Hippocampal formation (tissue), 2 donors: ENCODE measurements at regions not wholly inside any gene's neighbourhood (a gene's known extent, or its start where the extent isn't known, plus 50 kb on each side); places are given as distances from the start of the nearest gene placed in this dataset.
A peak's percentile ranks its signal among the peaks of the same experiment; 100 is the strongest.

Source experiments
- DNase-seq, 2 donors: peaks; one replicate each; lab custom pipeline; 2025; lab: John Stamatoyannopoulos, UW

DNA sequence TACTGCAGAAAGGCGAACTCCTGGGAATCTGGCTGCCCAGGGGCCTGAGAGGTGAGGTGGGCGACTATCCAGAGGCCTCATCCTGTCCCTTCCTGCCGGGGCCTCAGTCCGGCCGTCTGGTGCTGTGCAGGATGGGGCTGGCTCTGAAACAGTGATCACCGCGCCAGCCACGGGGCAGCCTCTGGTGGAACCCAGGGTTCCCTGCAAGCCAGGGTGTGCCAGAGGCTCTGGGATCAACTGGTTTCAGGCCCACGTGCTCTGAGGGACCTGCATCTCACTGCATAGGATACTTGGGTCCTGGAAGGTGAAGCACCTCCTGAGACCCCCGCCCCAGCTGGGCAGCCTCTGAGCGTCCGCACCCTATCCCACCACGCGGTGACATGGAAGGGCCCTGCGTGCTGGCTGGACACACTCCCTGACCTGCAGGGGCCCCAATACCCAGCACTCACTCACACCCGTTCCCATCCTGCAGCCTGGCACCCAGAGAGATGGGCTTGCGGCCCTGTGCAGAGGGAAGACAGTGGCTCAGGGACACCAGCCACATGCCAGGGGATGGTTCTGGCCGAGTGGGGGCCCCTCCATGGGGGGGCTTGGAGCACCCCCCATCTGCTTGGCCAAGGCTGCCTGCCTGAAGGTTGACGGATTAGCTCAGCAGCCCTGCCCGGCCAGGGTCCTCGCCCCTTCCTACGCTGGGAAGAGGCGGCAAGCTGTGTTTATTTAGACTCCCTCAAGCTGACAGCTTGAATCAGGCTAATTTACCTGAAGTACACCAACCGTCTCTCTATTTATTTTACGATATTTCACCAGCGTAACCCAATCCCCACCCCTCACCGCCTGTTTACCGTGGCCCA is 64.3 kb upstream of the TTC34 start:
- no peak for DNase-seq

DNA sequence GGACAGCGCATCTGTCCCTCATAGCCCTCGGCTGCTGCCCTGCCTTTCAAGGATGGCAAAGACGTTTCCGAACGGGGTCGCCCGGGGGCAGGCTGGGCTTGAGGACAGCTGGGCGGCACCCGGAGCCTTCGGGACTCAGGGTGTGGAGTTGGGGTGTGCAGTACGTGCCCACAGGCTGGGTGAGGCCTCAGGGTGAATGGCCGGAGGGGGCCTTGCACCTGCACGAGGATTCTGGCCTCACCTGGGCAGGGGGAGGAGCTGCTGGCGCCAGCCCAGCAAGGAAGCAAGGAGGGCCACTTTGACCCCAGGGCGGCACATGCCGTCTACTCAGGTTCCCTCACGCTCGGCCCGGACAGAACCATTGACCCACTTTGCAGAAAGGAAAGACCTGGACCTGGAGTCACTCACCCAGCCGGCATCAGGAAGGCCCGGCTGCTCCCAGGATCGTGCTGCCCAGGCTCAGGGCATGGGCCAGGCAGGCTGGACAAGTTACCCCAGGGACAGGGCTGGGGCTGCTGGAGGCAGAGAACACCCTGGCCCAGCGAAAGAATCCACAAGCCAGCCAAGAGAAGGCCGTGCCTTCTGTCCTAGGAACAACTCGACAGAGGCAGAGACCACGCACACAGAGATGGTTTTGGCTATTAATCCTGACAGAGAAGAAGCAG is 65.1 kb upstream of the TTC34 start:
- no peak for DNase-seq

DNA sequence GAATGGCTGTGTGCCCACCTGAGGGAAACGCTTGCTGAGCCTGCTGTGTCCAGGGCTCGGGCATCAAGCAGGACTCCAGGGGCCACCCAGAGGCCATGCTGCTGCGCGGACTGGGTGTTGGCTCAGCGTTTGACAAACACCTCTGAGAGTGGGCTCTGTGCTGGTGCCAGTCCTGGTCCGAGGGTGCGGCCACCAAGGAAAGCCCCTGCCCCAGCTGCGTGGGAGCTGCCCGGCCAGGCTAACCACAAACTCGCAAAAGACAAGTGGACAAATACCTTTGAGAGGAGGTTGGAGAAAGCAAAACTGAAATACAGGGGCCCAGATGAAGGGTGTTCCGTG is 65.6 kb upstream of the TTC34 start:
- no peak for DNase-seq

DNA sequence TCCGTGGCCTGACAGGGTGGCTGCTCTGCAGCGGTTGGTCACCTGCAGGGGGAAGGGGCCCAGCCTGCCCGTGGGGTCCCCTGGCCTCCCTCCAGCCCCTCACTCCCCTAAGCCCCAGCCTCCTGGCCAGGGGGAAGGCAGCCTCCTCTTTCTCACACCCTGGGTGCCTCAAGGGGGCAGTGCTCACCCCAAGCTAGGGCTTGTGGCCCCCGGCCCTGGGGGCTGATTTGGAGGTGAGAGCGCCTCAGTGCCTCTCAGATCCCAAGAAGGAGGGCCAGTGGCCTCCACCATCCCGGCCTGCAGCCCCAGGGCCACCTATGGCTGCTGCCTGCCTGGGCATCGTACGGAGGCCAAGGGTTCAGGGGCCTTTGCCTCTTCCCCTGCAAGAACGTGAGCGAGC is 66.4 kb upstream of the TTC34 start:
- DNase-seq = no peak

DNA sequence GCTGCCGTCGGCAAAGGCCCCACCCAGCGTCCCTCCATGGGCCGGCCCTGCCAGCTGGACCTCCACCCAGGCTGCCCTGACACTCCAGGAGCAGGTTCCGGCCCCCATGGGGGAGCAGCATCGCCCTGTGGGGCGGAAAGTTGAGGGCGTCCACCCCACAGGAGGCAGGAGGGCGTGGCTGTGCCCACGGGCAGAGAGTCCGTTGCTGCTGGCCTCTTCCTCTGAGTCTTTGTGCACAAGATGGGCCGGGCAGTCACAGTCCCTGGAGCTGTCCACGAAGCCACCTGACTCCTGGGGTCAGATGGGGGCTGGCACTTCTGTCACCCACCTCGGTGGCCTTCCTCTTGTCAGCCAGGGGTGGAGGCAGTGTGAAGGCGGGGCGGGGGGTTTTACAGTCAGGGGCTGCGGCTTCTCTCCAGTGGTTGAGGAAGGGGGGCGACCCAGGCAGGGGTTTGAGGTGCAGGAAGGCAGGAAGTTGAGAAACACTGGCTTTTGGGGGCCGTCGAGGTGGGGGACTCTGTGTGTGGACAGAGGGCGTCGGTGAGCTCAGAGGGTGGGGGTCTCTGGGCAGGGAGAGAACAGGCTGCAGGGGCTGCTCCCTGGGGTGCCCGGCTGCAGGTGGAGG is 67.2 kb upstream of the TTC34 start:
- no peak for DNase-seq

DNA sequence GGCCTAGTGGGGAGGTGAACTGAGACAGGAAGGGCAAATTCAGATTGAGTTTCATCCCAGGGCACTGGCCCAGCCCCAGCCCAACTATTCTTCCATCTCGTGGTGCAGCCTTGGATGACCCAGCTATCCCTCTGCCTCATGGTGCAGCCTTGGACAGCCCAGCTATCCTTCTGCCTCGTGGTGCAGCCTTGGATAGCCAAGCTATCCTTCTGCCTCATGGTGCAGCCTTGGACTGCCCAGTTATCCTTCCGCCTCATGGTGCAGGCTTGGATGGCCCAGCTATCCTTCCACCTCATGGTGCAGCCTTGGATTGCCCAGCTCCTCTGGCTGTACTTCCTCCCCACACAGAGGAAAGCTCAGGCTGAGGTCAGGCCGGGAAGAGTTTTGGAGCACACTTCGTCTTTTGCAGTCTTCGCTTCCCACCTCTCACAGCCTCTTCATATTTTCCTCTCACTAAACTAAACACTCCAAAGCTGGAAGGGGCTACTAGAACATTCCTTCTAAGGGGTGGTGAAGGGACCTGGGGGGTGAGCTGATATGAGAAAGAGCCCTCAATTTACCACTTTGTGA is 69.8 kb upstream of the TTC34 start:
- no peak for DNase-seq

DNA sequence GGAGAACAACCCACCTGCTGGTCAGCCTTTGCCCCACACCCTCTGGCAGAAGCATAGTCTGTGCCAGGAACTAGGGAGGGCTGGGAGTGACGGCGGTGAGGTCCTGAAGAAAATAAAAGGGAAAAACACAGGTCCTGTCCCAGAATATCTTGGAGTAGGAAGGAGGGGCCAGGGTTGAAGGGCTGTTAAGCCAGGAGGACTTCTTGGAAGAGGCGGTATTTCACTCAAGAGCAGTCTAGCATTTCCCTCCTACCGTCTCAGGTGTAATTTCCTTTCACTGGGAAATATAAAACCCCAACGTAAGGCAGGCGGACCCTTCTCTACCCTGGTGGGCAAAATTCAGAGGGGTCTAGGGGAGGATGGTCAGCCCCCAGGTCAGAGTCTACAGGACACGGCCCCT is 72.7 kb upstream of the TTC34 start:
- DNase-seq = no peak

DNA sequence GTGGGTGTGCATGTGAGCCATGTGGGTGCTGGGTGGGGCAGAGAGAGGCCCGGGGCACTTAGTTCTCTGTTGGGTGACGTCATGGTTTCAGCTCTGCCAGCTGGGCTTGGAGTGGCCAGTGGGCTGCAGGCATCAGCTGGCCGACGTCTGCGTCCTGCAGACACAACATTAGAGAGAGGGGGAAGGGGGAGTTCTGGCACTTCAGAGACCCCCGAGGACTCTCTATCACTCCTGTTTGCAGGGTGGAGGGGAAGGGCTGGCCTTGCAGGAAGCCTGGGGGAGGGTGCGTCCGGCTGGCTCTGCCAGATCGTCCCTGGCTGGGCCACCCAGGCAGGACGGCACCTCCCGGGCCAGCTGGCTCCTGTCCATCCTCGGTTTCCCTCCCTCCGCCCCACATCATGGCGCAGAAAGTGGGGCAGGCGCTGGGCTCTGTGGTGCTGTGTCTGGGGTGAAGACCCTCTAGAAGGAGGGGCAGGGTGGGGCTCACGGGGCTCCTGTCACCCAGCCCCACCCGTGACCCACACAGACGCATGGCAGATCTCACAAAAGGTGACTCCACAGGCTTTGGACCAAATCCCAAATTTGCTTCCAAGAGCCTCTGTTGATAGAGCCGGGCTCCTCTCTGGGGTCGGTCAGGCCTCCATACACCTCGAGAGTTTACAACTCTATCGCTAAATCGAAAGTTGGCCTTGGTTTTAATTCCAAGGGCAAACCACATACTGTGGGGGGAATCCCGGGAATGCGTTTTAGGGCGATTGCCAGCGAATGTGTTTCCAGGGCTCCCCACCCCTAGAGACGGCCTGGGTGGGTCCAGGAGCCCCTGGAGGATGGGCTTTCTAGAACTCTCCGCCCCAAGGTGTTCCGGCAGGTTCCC is 73.4 kb upstream of the TTC34 start:
- no peak for DNase-seq

DNA sequence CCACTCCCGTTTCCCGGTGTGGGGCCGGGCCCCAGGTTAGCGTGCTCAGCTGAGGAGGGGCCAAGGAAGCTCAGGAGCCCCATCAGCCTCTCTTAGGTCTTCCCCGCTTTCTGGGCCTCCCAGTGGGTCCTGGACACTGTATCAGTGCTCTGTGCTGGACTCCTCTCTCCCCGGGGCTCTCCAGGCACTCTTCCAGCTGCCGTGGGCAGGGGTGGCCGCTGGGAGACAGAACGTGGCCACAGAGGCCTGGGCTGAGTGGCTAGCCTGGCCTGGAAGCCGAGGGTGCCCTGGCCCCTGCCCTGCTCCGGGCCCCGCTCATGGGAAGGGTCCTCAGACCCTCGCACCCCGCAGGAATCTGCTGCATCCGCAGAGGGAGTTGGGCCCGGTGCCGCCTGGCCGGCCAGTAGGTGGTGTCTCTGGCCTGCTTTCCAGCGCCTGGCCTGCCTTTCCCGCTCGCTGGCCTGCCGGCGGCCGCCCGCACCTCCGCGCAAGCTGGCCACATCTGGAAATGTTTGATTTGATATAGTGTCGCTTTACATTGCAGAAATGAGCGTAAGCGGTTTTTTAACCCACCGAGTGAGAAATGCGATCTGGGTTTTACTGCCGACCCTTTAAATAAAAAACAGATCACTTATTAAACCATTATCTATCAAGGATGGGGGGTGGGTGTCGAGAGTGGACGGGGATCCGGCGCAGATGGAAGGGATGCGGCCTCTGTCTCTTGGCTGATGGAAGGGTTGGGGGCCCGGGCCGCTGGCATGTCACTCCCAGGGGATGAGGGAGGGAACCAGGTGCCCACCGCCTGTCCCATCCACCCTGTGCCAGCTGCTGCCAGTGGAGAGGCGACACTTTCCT is 74.4 kb upstream of the TTC34 start:
- peak; percentile 8 to 32 for DNase-seq

DNA sequence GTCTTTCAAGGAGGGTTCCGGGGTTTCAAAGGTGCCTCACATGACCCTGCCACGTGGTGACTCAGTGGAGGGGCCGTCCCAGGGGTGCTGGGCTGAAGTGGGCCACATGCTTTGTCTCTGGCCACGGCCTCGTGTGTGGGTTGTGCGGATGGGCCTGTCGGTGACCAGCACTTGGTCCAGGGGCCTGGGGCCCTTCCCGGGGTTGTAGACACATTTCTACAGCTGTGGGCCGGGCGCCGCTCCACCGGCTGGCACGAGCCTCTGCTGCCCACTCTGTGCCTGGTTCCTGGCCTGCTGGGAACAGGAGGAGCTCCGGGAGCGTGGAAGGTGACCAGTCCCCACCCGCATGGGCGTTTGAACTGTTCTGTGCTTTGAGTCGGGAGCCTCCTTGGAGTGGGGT is 75.4 kb upstream of the TTC34 start:
- no peak for DNase-seq

DNA sequence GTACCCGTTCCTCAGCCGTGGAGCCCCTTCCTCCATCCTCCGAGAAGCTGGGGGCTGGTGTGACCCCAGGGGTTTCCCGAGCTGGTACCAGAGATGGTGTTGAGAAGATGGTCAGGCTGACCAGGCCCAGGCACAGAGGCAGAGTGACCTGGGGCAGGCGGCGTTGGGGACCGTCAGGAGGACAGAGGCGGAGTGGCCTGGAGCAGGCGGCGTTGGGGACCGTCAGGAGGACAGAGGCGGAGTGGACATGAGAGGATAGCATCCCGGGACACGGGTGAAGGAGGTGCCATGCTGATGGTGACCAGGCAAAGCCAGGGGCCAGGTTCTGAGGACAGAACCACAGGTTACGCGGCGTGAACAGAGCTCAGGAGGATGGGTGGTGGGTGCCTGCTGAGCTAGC is 75.9 kb upstream of the TTC34 start:
- no peak for DNase-seq

DNA sequence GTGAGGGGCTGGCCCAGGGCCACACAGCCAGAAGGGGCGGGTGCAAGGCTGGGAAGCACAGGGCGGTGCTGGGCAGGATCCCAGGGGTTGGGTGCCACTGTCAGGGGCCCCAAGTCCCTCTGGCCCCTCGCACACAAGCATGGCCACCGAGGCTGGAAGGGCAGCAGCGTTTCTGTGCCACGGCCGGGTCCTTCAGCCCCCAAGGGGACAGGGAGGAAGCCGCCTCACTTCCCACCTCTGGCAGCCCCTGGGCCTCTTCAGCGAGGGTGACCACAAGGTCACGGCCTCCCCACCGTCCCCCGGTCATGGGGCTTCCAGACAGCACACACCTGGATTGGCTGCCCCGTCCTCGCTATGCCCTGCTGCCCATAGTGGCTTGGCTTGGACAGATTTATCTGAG is 77.1 kb upstream of the TTC34 start:
- no peak for DNase-seq

DNA sequence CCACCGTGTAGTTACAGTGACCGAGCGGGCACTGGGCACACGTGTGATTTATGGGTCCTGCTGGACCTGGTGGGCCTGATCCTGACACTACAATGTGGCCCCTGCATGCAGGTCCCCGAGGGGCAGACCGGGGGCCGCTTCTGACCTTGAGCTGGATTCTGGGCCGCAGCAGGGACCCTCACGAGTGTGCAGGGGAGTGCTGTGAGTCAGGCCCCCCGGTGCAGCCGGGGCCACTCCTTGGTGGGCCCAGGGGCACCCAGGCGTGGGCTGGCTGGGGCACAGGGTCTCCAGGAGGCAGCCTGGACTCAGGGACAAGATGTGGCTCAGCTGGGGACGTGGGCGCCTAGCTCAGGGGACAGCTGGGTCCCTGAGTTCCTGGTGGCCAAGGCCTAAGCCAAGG is 77.5 kb upstream of the TTC34 start:
- no peak for DNase-seq

DNA sequence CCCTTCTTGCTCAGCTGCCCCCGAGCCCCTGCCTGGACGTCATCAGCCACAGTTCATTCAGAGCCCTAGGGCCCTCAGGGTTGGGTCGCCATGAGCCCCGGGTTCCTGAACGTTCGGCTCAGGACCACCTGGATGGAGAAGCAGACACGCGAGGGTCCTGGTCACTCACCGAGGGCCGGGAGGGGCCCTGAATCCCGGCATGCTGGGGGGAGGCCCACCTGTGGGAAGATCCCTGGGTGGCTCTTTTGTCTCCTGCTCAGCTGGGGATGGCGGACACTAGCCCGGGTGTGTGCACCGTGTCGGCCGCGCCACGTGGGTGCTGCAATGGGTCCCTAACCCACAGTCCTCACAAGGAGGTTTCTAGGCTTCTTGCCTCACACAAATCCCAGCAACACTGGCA is 78.1 kb upstream of the TTC34 start:
- no peak for DNase-seq

DNA sequence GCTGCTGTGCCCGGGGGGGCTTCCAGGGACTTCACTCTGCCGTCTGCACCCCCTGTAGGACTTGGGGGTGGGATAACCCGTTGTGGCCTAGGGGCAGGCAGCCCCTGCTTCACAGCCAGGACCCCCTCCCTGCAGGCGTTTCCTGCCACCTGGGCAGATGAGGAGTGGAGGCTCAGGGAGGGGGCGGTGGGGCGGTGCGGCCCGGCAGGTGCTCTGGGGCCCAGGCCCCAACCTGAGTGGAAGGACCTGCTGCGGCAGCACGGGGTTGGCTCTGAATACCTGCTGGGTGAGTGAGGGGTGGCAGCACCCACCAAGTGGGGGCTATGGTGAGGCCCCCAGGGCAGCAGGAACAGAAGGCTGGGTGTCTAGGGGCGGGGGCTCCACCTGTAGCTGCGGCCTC is 78.6 kb upstream of the TTC34 start:
- no peak for DNase-seq

DNA sequence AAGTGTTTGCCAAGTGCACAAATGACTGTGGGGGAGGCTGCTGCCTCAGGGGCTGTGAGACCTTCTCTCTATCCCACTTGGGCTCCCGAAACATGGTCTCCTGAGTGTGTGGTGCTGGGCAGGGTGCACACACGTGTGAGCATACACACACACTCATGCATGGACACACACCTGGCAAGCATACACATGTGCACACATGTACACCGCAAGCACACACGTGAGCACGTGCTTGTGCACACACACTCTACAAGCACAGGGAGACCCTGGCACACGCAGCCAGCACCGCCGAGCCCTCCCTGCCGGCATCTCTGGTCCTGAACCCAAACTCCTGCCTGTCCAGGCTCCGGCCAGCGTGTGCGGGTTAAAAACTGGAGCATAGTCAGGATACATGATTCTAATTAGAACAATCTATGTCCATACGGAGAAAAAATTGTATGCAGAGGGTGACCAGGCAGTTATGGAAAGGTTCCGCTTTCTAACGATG is 79.4 kb upstream of the TTC34 start:
- no peak for DNase-seq

DNA sequence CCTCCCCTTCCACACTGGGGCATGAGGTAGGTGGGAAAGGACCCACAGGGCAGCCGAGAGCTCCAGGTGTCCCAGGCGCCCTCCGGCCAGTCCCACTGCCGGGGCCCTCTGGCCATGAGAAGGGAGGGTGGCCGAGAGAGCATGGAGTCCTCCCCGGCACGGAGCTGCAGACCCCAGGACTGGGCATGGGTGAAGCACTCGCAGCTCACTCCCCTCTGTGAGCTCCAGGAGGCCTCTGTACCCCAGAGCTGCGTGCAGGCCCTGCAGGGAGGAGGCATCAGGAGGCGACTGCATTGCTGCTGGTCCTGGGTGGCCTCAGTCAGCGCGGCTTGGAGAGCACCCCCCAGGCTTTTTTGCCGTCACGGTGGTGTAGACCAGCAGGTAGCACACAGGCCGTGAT is 80.1 kb upstream of the TTC34 start:
- DNase-seq = no peak

DNA sequence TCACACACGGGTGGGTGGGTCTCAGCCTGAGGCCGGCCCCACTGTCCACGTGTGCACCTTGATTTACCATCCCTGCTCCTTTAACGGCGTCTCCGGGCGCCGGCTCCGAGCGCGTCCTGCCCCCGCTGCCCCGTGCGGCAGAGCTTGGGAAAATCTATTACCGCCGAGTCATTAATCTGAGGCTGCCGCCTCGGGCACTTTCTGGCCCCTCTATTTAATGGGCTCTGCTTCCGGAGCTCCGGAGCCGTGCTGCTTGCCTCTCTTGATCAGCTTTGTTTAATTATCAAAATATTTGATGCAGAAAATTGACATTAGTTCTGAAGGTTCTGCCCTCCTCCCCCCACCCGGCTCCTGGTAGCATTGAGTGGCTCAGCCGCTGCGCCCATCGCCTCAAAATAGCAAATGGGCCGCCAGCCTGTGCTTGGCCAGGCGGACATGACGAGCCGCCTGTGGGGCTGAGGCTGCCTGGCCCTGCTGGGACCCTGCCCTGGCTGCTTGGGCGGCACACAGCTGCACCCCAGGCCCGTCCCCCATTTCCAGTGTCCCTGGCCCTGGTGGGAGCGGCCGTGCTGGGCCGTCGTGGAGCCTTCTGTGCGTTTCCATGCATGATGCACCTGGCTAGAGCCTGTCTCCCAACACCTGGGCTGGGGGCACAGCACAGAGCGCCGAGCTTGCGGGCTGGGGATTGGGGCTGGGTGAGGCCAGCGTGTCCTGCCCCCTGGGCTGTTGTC is 81.6 kb upstream of the TTC34 start:
- no peak for DNase-seq

DNA sequence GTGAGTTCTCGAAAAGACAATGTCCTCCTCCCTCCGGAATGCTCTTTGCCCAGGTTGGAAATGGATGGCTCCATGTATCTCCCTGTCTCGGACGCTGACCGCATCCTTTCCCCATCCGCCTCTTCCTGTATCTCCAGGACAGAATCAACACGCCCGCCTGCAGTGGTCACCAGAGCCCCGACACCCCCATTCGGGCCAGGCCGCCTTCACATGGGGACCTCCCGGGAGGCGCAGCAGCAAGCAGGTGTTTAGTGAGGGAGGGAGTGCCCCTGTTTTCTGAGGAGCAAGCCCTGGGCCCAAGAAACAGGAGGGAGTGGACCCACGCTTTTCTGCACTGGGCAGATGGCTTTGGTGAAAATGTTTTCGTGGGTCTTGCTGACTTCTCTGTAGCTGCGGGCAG is 83.5 kb upstream of the TTC34 start:
- DNase-seq = no peak

DNA sequence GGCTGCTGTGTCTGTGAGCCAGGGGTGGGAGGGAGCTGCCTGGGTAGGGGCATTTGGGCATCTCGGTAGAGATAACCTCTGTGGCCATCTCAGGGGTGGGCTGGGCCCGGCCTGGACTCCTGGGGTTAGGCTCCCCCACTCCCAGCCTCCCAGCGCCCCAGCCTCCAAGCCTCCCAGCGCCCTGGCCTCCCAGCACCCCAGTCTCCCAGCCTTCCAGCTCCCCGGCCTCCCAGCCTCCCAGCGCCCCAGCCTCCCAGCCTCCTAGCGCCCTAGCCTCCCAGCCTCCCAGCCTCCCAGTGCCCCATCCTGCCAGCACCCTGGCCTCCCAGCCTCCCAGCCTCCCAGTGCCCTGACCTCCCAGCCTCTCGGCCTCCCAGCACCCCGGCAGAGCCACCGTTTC is 85.1 kb upstream of the TTC34 start:
- DNase-seq = no peak
